GM18499 (cell line): ENCODE measurements at regions not wholly inside any gene's neighbourhood (a gene's known extent, or its start where the extent isn't known, plus 50 kb on each side); places are given as distances from the start of the nearest gene placed in this dataset.

Source experiments
- ATAC-seq: cut with Tn5 transposase; IDR thresholded peaks from one replicate; pipeline ENCODE4 v1.9.1; 2021; ENCODE audit warnings: moderate number of reproducible peaks; ENCODE audit not compliant: insufficient read depth, unreplicated experiment

GRCh38 chr20:23187751-23188150 is 101.6 kb upstream of the CD93 start:
- no peak for ATAC-seq

- ATAC-seq, result no peak
Measured at GRCh38 chr20:23186808-23187207, 100.7 kb upstream of the CD93 start.

GRCh38 chr20:23180451-23180921 is 94.4 kb upstream of the CD93 start:
- ATAC-seq, result no peak

GRCh38 chr20:23179766-23180403 is 93.8 kb upstream of the CD93 start:
- ATAC-seq, result no peak

- ATAC-seq, result no peak
Measured at GRCh38 chr20:23178806-23179205, 92.7 kb upstream of the CD93 start.

- ATAC-seq, result no peak
Measured at GRCh38 chr20:23174821-23175220, 88.7 kb upstream of the CD93 start.

- ATAC-seq, result no peak
Measured at GRCh38 chr20:23167431-23167830, 81.3 kb upstream of the CD93 start.

- no peak for ATAC-seq
Measured at GRCh38 chr20:23166563-23166962, 80.4 kb upstream of the CD93 start.

GRCh38 chr20:23165964-23166363 is 79.8 kb upstream of the CD93 start:
- no peak for ATAC-seq

GRCh38 chr20:23165307-23165750 is 79.2 kb upstream of the CD93 start:
- ATAC-seq, result no peak

- ATAC-seq, result no peak
Measured at GRCh38 chr20:23164176-23164601, 78.1 kb upstream of the CD93 start.

GRCh38 chr20:23163562-23163961 is 77.4 kb upstream of the CD93 start:
- ATAC-seq, result no peak

GRCh38 chr20:23162887-23163286 is 76.8 kb upstream of the CD93 start:
- ATAC-seq, result no peak

GRCh38 chr20:23161968-23162696 is 76.0 kb upstream of the CD93 start:
- ATAC-seq, result no peak

GRCh38 chr20:23161244-23161891 is 75.2 kb upstream of the CD93 start:
- ATAC-seq, result no peak

- ATAC-seq, result no peak
Measured at GRCh38 chr20:23160536-23161243, 74.6 kb upstream of the CD93 start.

- ATAC-seq, result no peak
Measured at GRCh38 chr20:23159947-23160318, 73.8 kb upstream of the CD93 start.

- ATAC-seq, result no peak
Measured at GRCh38 chr20:23159256-23159946, 73.3 kb upstream of the CD93 start.

GRCh38 chr20:23157734-23158133 is 71.6 kb upstream of the CD93 start:
- no peak for ATAC-seq

GRCh38 chr20:23156842-23157423 is 70.8 kb upstream of the CD93 start:
- ATAC-seq, result no peak
